ENCODE measurements at regions not wholly inside any gene's neighbourhood (a gene's known extent, or its start where the extent isn't known, plus 50 kb on each side); places are given as distances from the start of the nearest gene placed in this dataset.

DNA sequence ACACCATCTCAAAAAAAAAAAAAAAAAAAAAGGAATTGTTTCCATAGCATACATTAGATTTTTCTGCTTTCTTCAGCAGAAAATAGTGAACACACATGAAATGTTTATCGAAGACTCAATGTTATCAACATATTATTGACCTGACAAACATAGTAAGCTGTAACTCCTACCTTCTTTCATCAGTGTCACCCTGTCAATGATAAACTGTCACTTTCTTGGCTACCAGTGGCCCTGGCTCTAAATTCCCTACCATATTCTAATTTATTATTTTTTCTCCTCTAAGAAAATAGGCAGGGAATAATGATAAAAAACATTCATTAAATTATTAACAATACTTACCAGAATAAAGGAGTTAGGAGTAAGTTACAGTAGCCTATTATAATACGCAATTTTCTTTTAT lies 127.3 kb upstream of the KLHL1 start:
- in situ Hi-C loops (cut with HindIII; ENCODE audit: extremely low pct_ligation_motif_present, low pct_unique_long_range_greater_than_20kb), result no loop called here
- Histone ChIP-seq H3K9ac (ENCODE audit: insufficient read depth, low read depth, low read length) (no peak overlapping the region), H3K4me1 (ENCODE audit: insufficient read depth, low read length) (no peaks in the 10 kb centered on the region), H3K4me2 (ENCODE audit: low read depth, low read length) (no peak overlapping the region), H3K9me3 (ENCODE audit: low read length) (no peaks in the 10 kb centered on the region), H2AFZ (ENCODE audit: low read length) (no peak overlapping the region), H3K27ac (ENCODE audit: extremely low read length, insufficient read depth, low read length) (no peak overlapping the region), H3K4me3 (replicated peaks in 1 of 3; ENCODE audit: insufficient read depth in 1 of 3, low read depth in 2 of 3, low read length in 3 of 3) (no peak overlapping the region), H4K20me1 (ENCODE audit: insufficient read depth, low read length) (no peaks in the 10 kb centered on the region), H3K36me3 (replicated peaks in 1 of 2; ENCODE audit: control insufficient read depth in 1 of 2, insufficient read depth in 2 of 2, low read length in 2 of 2) (no peaks in the 10 kb centered on the region), H3K79me2 (ENCODE audit: insufficient read depth, low read length) (no peaks in the 10 kb centered on the region), H3K27me3 (ENCODE audit: control insufficient read depth in 1 of 2, insufficient read depth in 2 of 2, low read length in 2 of 2) (no peaks in the 10 kb centered on the region)
- FAIRE-seq (no peak), DNase-seq (ENCODE audit: low spot score) (no peak), ATAC-seq (no peak)
- intact Hi-C loops (cut with micrococcal nuclease; ENCODE audit: unreplicated experiment), result no loop called here
- BruUV-seq (replicated peaks), result no TSS peak
- WGBS (ENCODE audit: low lambda C conversion rate), result 9% methylated on average over 2 of the region's 2 CpGs
- CTCF ChIA-PET (ENCODE audit: low intra/inter-chr PET ratio, low total read pairs), result no interaction called here
- POLR2A ChIA-PET, result no interaction called here
- no peak for TF ChIP-seq TEAD2 (CRISPR knock-in tag; IDR thresholded peaks at IDR 0.05)
- TF ChIP-seq, protein P1, sequence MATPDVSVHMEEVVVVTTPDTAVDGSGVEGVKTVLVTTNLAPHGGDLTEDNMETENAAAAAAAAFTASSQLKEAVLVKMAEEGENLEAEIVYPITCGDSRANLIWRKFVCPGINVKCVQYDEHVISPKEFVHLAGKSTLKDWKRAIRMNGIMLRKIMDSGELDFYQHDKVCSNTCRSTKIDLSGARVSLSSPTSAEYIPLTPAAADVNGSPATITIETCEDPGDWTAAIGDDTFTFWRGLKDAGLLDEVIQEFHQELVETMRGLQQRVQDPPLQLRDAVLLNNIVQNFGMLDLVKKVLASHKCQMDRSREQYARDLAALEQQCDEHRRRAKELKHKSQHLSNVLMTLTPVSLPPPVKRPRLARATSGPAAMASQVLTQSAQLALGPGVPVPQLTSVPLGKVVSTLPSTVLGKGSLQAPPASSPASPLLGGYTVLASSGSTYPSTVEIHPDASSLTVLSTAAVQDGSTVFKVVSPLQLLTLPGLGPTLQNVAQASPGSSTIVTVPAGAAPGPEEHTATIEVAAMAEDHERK (CRISPR knock-in tag; IDR thresholded peaks at IDR 0.05; ENCODE audit: low read depth), result no peak
- TF ChIP-seq, protein P2, sequence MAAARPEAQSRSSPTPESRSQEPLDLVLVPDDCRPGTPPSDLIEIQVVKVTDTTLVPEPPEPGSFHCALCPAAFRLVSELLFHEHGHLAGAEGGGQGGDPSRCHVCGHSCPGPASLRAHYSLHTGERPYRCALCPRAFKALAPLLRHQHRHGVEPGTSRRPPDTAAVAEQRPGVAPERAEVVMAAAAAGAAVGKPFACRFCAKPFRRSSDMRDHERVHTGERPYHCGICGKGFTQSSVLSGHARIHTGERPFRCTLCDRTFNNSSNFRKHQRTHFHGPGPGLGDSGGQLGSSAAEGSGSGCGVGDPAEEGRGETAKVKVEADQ (CRISPR knock-in tag; IDR thresholded peaks at IDR 0.05; ENCODE audit: borderline replicate concordance), result no peak
- TF ChIP-seq ERF (CRISPR knock-in tag; IDR thresholded peaks at IDR 0.05), result no peak
- no peak for TF ChIP-seq ZNF891 (CRISPR knock-in tag; IDR thresholded peaks at IDR 0.05)
- TF ChIP-seq ZFY (CRISPR knock-in tag; IDR thresholded peaks at IDR 0.05), result no peak

DNA sequence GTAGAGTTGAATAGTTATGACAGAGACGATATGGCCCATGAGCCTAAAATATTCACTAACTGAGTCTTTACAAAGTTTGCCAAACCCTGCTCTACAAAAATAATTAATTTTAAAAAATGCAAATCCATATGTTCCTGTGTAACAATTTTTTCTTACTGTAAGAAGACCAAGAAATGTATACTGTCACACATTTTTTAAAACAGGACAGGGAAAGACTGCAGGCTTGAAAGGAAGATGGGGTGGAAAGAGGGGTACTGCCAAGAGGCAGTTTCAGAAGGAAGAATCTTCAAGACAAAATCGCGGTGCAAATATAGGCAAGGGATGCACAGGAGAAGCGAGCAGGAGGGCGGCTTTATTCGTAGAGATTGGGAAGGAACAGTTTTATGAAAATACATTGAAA lies 115.7 kb upstream of the KLHL1 start:
- Histone ChIP-seq H3K4me2 (ENCODE audit: low read depth, low read length) (no peak overlapping the region), H3K9me3 (ENCODE audit: low read length) (no peaks in the 10 kb centered on the region), H3K27me3 (ENCODE audit: control insufficient read depth in 1 of 2, insufficient read depth in 2 of 2, low read length in 2 of 2) (no peaks in the 10 kb centered on the region), H3K9ac (ENCODE audit: insufficient read depth, low read depth, low read length) (no peak overlapping the region), H2AFZ (ENCODE audit: low read length) (no peak overlapping the region), H4K20me1 (ENCODE audit: insufficient read depth, low read length) (no peaks in the 10 kb centered on the region), H3K36me3 (replicated peaks in 1 of 2; ENCODE audit: control insufficient read depth in 1 of 2, insufficient read depth in 2 of 2, low read length in 2 of 2) (no peaks in the 10 kb centered on the region), H3K27ac (ENCODE audit: extremely low read length, insufficient read depth, low read length) (no peak overlapping the region), H3K4me3 (replicated peaks in 1 of 3; ENCODE audit: insufficient read depth in 1 of 3, low read depth in 2 of 3, low read length in 3 of 3) (no peak overlapping the region), H3K79me2 (ENCODE audit: insufficient read depth, low read length) (no peaks in the 10 kb centered on the region), H3K4me1 (ENCODE audit: insufficient read depth, low read length) (no peaks in the 10 kb centered on the region)
- in situ Hi-C loops (cut with HindIII; ENCODE audit: extremely low pct_ligation_motif_present, low pct_unique_long_range_greater_than_20kb), result no loop called here
- intact Hi-C loops (cut with micrococcal nuclease; ENCODE audit: unreplicated experiment), result no loop called here
- DNase-seq (ENCODE audit: low spot score) (no peak), ATAC-seq (no peak), FAIRE-seq (no peak)
- whole genome bisulfite sequencing (ENCODE audit: low lambda C conversion rate), result 40% methylated on average over 6 of the region's 6 CpGs
- BruUV-seq (replicated peaks), result no TSS peak
- ChIA-PET CTCF (ENCODE audit: low intra/inter-chr PET ratio, low total read pairs) (no interaction called here), POLR2A (no interaction called here)
- TF ChIP-seq RFX5 (IDR thresholded peaks at IDR 0.05; ENCODE audit: low read depth, low read length) (no peak), MTA1 (CRISPR knock-in tag; IDR thresholded peaks at IDR 0.05; ENCODE audit: borderline replicate concordance) (no peak), ISL2 (CRISPR knock-in tag; IDR thresholded peaks at IDR 0.05) (no peak), ZFX (CRISPR knock-in tag; IDR thresholded peaks at IDR 0.05; ENCODE audit: low read depth) (no peak), CEBPB (IDR thresholded peaks at IDR 0.05; ENCODE audit: borderline replicate concordance, low read depth, low read length) (no peak), ZSCAN22 (CRISPR knock-in tag; IDR thresholded peaks at IDR 0.05) (no peak), HNRNPH1 (optimal IDR thresholded peaks at IDR 0.05; ENCODE audit: low read depth, low read length) (no peak)
- TF ChIP-seq, protein P3, sequence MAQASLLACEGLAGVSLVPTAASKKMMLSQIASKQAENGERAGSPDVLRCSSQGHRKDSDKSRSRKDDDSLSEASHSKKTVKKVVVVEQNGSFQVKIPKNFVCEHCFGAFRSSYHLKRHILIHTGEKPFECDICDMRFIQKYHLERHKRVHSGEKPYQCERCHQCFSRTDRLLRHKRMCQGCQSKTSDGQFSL (CRISPR knock-in tag; IDR thresholded peaks at IDR 0.05), result no peak
